ENCODE measurements at regions not wholly inside any gene's neighbourhood (a gene's known extent, or its start where the extent isn't known, plus 50 kb on each side); places are given as distances from the start of the nearest gene placed in this dataset.

GRCh38 chr5:40308867-40309266, 370.8 kb upstream of the PTGER4 start:
- no peak overlapping the region for H3K4me3 ChIP-seq (ENCODE audit: low read depth, low read length)
- no peak for TF ChIP-seq CTCF (IDR thresholded peaks at IDR 0.05; ENCODE audit: control insufficient read depth, extremely low read depth, insufficient read depth)
- DNase-seq (ENCODE audit: low read depth): no peak

- no peak for DNase-seq (ENCODE audit: low read depth)
- no peak for TF ChIP-seq CTCF (IDR thresholded peaks at IDR 0.05; ENCODE audit: control insufficient read depth, extremely low read depth, insufficient read depth)
- no peak overlapping the region for H3K4me3 ChIP-seq (ENCODE audit: low read depth, low read length)
These were observed 371.8 kb upstream of the PTGER4 start for GRCh38 chr5:40307920-40308319.

- peak; percentile 88 for DNase-seq (ENCODE audit: low read depth)
- no peak for TF ChIP-seq CTCF (IDR thresholded peaks at IDR 0.05; ENCODE audit: control insufficient read depth, extremely low read depth, insufficient read depth)
These were observed 372.7 kb upstream of the PTGER4 start for GRCh38 chr5:40306869-40307487.

GRCh38 chr5:40292006-40292405, 387.7 kb upstream of the PTGER4 start:
- TF ChIP-seq CTCF (IDR thresholded peaks at IDR 0.05; ENCODE audit: control insufficient read depth, extremely low read depth, insufficient read depth): no peak
- H3K4me3 ChIP-seq (ENCODE audit: low read depth, low read length): no peak overlapping the region
- DNase-seq (ENCODE audit: low read depth): no peak

More at GRCh38 chr5:40306869-40307487, 372.7 kb upstream of the PTGER4 start:
- H3K4me3 ChIP-seq (ENCODE audit: low read depth, low read length): no peak overlapping the region

- no peak for DNase-seq (ENCODE audit: low read depth)
- H3K4me3 ChIP-seq (ENCODE audit: low read depth, low read length): no peak overlapping the region
- no peak for TF ChIP-seq CTCF (IDR thresholded peaks at IDR 0.05; ENCODE audit: control insufficient read depth, extremely low read depth, insufficient read depth)
These were observed 388.4 kb upstream of the PTGER4 start for GRCh38 chr5:40291338-40291737.

GRCh38 chr5:40288800-40289485, 390.8 kb upstream of the PTGER4 start:
- DNase-seq (ENCODE audit: low read depth): no peak
- TF ChIP-seq CTCF (IDR thresholded peaks at IDR 0.05; ENCODE audit: control insufficient read depth, extremely low read depth, insufficient read depth): 0 out of 2 replicates have a peak, but pooled peaks have one; percentile 13
- H3K4me3 ChIP-seq (ENCODE audit: low read depth, low read length): no peak overlapping the region

Data from LNCaP clone FGC (cell line).